ENCODE measurements at regions not wholly inside any gene's neighbourhood (a gene's known extent, or its start where the extent isn't known, plus 50 kb on each side); places are given as distances from the start of the nearest gene placed in this dataset.
A peak's percentile ranks its signal among the peaks of the same experiment; 100 is the strongest.

DNA sequence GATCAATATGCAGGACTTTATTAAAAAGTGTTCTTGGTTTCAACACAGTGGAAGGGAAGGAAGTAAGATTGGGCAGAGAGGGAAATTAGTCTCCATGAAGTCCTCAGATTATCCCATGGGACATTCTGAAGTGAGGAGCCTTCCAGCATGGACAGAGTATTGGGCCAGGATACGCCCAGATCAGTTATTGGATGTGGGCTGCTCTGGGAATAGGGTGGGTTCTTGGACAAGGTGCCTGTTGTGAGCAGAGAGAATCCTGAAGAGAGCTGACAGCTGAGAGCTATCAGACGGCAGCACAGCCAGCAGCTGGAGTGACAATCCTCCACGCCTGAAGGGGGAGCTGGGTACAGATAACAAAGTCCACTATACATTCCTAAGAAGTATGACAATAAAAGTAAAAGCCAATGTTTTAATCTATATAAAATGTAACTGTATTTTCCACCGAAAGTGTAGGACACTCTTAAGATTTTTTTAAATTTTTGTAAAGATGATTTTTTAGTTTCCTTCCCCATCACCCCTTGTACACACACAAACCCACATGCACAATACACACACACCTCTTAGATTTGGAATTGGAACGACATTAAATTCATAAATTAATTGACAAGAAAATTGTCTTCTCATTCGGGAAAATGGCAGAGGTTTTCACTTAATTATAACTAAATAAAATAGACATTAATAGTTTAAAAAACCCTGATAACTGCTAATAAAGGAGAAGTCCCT, 107.8 kb downstream of the FBXO5 start:
- in situ Hi-C loops (cut with MboI), result no loop called here
- DNase-seq (ENCODE audit: low read depth, low spot score) (no peak), FAIRE-seq (no peak), ATAC-seq (peak; percentile 29; the same call in 1 of the 3 replicates)
- H3K4me3 ChIP-seq, result no peak overlapping the region
- BruUV-seq (replicated peaks), result no TSS peak
- ChIA-PET RAD21 (ENCODE audit: unreplicated experiment) (no interaction called here), SMC1A (ENCODE audit: uncharacterized antibody, unreplicated experiment) (no interaction called here), POLR2A (no interaction called here), CTCF (no interaction called here)
- intact Hi-C loops (cut with micrococcal nuclease; ENCODE audit: unreplicated experiment), result no loop called here
- H3K4me2 ChIP-seq (ENCODE audit: control insufficient read depth, insufficient read depth), result no peak overlapping the region
- H3K36me3 ChIP-seq (ENCODE audit: control insufficient read depth in 2 of 2, insufficient read depth in 2 of 2, low read length in 1 of 2), result no peaks in the 10 kb centered on the region
- TF ChIP-seq RCOR1 (conservative IDR thresholded peaks at IDR 0.05; ENCODE audit: low read depth, low read length) (no peak), PAX5 (IDR thresholded peaks at IDR 0.05; ENCODE audit: borderline replicate concordance, low read depth, low read length) (no peak), BRCA1 (IDR thresholded peaks at IDR 0.05; ENCODE audit: low read depth, low read length) (no peak), CREM (IDR thresholded peaks at IDR 0.05; ENCODE audit: low read depth) (no peak)
- 21% methylated on average over 6 of the region's 6 CpGs for WGBS (ENCODE audit: insufficient coverage, insufficient replicate concordance, low lambda C conversion rate, missing lambda C conversion rate)
- H3K4me1 ChIP-seq (ENCODE audit: control insufficient read depth, insufficient read depth, low read length), result no peaks in the 10 kb centered on the region
- H3K27ac ChIP-seq (ENCODE audit: control insufficient read depth, insufficient read depth), result no peak overlapping the region
- H3K79me2 ChIP-seq (ENCODE audit: control insufficient read depth, insufficient read depth, low read length), result no peaks in the 10 kb centered on the region
- H4K20me1 ChIP-seq (ENCODE audit: control insufficient read depth, insufficient read depth), result no peaks in the 10 kb centered on the region
- no peak overlapping the region for H3K9ac ChIP-seq (ENCODE audit: control insufficient read depth, insufficient read depth, low read length)
- H3K27me3 ChIP-seq (replicated peaks in 1 of 2; ENCODE audit: control insufficient read depth in 2 of 2, insufficient read depth in 2 of 2, low read length in 1 of 2), result no peaks in the 10 kb centered on the region
- H2AFZ ChIP-seq (ENCODE audit: control insufficient read depth, low read depth, low read length), result no peak overlapping the region
- H3K9me3 ChIP-seq (replicated peaks; ENCODE audit: control insufficient read depth, insufficient read depth, low read length), result no peaks in the 10 kb centered on the region

- Histone ChIP-seq H3K9ac (ENCODE audit: control insufficient read depth, insufficient read depth, low read length) (no peak overlapping the region), H3K79me2 (ENCODE audit: control insufficient read depth, insufficient read depth, low read length) (no peaks in the 10 kb centered on the region), H3K9me3 (replicated peaks; ENCODE audit: control insufficient read depth, insufficient read depth, low read length) (no peaks in the 10 kb centered on the region), H3K4me3 (no peak overlapping the region), H3K27me3 (replicated peaks in 1 of 2; ENCODE audit: control insufficient read depth in 2 of 2, insufficient read depth in 2 of 2, low read length in 1 of 2) (no peaks in the 10 kb centered on the region; a peak in 1 of 4 replicates), H4K20me1 (ENCODE audit: control insufficient read depth, insufficient read depth) (no peaks in the 10 kb centered on the region), H3K36me3 (ENCODE audit: control insufficient read depth in 2 of 2, insufficient read depth in 2 of 2, low read length in 1 of 2) (no peaks in the 10 kb centered on the region), H3K4me1 (ENCODE audit: control insufficient read depth, insufficient read depth, low read length) (no peaks in the 10 kb centered on the region), H3K4me2 (ENCODE audit: control insufficient read depth, insufficient read depth) (no peak overlapping the region), H3K27ac (ENCODE audit: control insufficient read depth, insufficient read depth) (no peak overlapping the region), H2AFZ (ENCODE audit: control insufficient read depth, low read depth, low read length) (no peak overlapping the region)
- ChIA-PET CTCF (interaction anchor here (1.3 to 1.7 kb wide), 3 partner anchors 11 to 15 kb away, joined by 3 to 4 read pairs (median 4); no protein-coding TSS in a partner anchor), SMC1A (ENCODE audit: uncharacterized antibody, unreplicated experiment) (no interaction called here), RAD21 (ENCODE audit: unreplicated experiment) (no interaction called here), POLR2A (no interaction called here)
- intact Hi-C loops (cut with micrococcal nuclease; ENCODE audit: unreplicated experiment), result no loop called here
- no peak for DNase-seq (ENCODE audit: low read depth, low spot score)
- no peak for ATAC-seq
- no TSS peak for BruUV-seq (replicated peaks)
- no peak for FAIRE-seq
- TF ChIP-seq ZZZ3 (IDR thresholded peaks at IDR 0.05; ENCODE audit: control insufficient read depth, insufficient read length, low read depth) (no peak), SMAD1 (IDR thresholded peaks at IDR 0.05; ENCODE audit: low read depth, partially characterized antibody) (no peak), HDGF (IDR thresholded peaks at IDR 0.05) (no peak), PAX8 (IDR thresholded peaks at IDR 0.05) (no peak), JUNB (IDR thresholded peaks at IDR 0.05) (no peak), CUX1 (IDR thresholded peaks at IDR 0.05; ENCODE audit: insufficient replicate concordance, low read depth, low read length) (no peak)
- TF ChIP-seq, protein P1, sequence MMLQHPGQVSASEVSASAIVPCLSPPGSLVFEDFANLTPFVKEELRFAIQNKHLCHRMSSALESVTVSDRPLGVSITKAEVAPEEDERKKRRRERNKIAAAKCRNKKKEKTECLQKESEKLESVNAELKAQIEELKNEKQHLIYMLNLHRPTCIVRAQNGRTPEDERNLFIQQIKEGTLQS (IDR thresholded peaks at IDR 0.05; ENCODE audit: borderline replicate concordance, extremely low read depth, low read depth, low read length), result no peak
- in situ Hi-C loops (cut with MboI), result no loop called here
Measured at GRCh38 chr6:152879681-152880080, 103.2 kb downstream of the FBXO5 start.
